ENCODE measurements at regions not wholly inside any gene's neighbourhood (a gene's known extent, or its start where the extent isn't known, plus 50 kb on each side); places are given as distances from the start of the nearest gene placed in this dataset.
"Not testable (repeated sequence)": the region's sequence is repeated elsewhere in the genome, so short reads cannot be mapped to it uniquely, and the experiment has no call there.

GRCh38 chr22:10778296-10778814, 4749.6 kb upstream of the OR11H1 start:
- BruUV-seq (replicated peaks) = no TSS peak
- Mint-ChIP-seq H3K27ac (ENCODE audit: low read depth, unreplicated experiment) (no peak overlapping the region), H3K36me3 (ENCODE audit: insufficient read depth, unreplicated experiment) (no peaks in the 10 kb centered on the region), H3K27me3 (ENCODE audit: insufficient read depth, unreplicated experiment) (no peaks in the 10 kb centered on the region), H3K4me1 (ENCODE audit: insufficient read depth, unreplicated experiment) (no peaks in the 10 kb centered on the region), H3K4me3 (ENCODE audit: unreplicated experiment) (no peak overlapping the region), H3K9me3 (ENCODE audit: unreplicated experiment) (peaks cover 31% of the 10 kb centered on the region)
- POLR2A ChIA-PET = no interaction called here
- CTCF ChIA-PET = no interaction called here
- no peak for TF ChIP-seq CTCF (IDR thresholded peaks at IDR 0.05; ENCODE audit: unreplicated experiment)
- no peak for DNase-seq (ENCODE audit: unreplicated experiment)
- intact Hi-C loops (cut with micrococcal nuclease) = no loop called here

GRCh38 chr22:10779200-10779599, 4748.8 kb upstream of the OR11H1 start:
- H3K4me1 Mint-ChIP-seq (ENCODE audit: insufficient read depth, unreplicated experiment); intact Hi-C loops (cut with micrococcal nuclease); CTCF ChIA-PET; POLR2A ChIA-PET; H3K27me3 Mint-ChIP-seq (ENCODE audit: insufficient read depth, unreplicated experiment); H3K36me3 Mint-ChIP-seq (ENCODE audit: insufficient read depth, unreplicated experiment); H3K27ac Mint-ChIP-seq (ENCODE audit: low read depth, unreplicated experiment); H3K4me3 Mint-ChIP-seq (ENCODE audit: unreplicated experiment); DNase-seq (ENCODE audit: unreplicated experiment); BruUV-seq (replicated peaks): not testable (repeated sequence)
- peaks cover 27% of the 10 kb centered on the region for H3K9me3 Mint-ChIP-seq (ENCODE audit: unreplicated experiment)

- no peak overlapping the region for H3K27ac Mint-ChIP-seq (ENCODE audit: low read depth, unreplicated experiment)
- H3K27me3 Mint-ChIP-seq (ENCODE audit: insufficient read depth, unreplicated experiment) = no peaks in the 10 kb centered on the region
- TF ChIP-seq CTCF (IDR thresholded peaks at IDR 0.05; ENCODE audit: unreplicated experiment) = no peak
- intact Hi-C loops (cut with micrococcal nuclease) = no loop called here
- H3K9me3 Mint-ChIP-seq (ENCODE audit: unreplicated experiment) = peaks cover 24% of the 10 kb centered on the region
- ChIA-PET CTCF (no interaction called here), POLR2A (no interaction called here)
- H3K4me1 Mint-ChIP-seq (ENCODE audit: insufficient read depth, unreplicated experiment) = no peaks in the 10 kb centered on the region
- DNase-seq (ENCODE audit: unreplicated experiment) = no peak
- H3K4me3 Mint-ChIP-seq (ENCODE audit: unreplicated experiment) = no peak overlapping the region
- no TSS peak for BruUV-seq (replicated peaks)
- H3K36me3 Mint-ChIP-seq (ENCODE audit: insufficient read depth, unreplicated experiment) = no peaks in the 10 kb centered on the region
Measured at GRCh38 chr22:10780281-10780680, 4747.7 kb upstream of the OR11H1 start.

- Mint-ChIP-seq H3K4me3 (ENCODE audit: unreplicated experiment) (no peak overlapping the region), H3K9me3 (ENCODE audit: unreplicated experiment) (peaks cover 24% of the 10 kb centered on the region), H3K27ac (ENCODE audit: low read depth, unreplicated experiment) (no peak overlapping the region), H3K27me3 (ENCODE audit: insufficient read depth, unreplicated experiment) (no peaks in the 10 kb centered on the region), H3K4me1 (ENCODE audit: insufficient read depth, unreplicated experiment) (no peaks in the 10 kb centered on the region), H3K36me3 (ENCODE audit: insufficient read depth, unreplicated experiment) (no peaks in the 10 kb centered on the region)
- intact Hi-C loops (cut with micrococcal nuclease) = no loop called here
- ChIA-PET CTCF (interaction anchor here (0.6 kb wide), 1 partner anchor 285 kb away, joined by 4 read pairs; no protein-coding TSS in a partner anchor), POLR2A (no interaction called here)
- no peak for DNase-seq (ENCODE audit: unreplicated experiment)
- no TSS peak for BruUV-seq (replicated peaks)
- TF ChIP-seq CTCF (IDR thresholded peaks at IDR 0.05; ENCODE audit: unreplicated experiment) = no peak
Measured at GRCh38 chr22:10781571-10782403, 4746.2 kb upstream of the OR11H1 start.

All from MCF 10A (cell line).